ENCODE measurements at regions not wholly inside any gene's neighbourhood (a gene's known extent, or its start where the extent isn't known, plus 50 kb on each side); places are given as distances from the start of the nearest gene placed in this dataset.

DNA sequence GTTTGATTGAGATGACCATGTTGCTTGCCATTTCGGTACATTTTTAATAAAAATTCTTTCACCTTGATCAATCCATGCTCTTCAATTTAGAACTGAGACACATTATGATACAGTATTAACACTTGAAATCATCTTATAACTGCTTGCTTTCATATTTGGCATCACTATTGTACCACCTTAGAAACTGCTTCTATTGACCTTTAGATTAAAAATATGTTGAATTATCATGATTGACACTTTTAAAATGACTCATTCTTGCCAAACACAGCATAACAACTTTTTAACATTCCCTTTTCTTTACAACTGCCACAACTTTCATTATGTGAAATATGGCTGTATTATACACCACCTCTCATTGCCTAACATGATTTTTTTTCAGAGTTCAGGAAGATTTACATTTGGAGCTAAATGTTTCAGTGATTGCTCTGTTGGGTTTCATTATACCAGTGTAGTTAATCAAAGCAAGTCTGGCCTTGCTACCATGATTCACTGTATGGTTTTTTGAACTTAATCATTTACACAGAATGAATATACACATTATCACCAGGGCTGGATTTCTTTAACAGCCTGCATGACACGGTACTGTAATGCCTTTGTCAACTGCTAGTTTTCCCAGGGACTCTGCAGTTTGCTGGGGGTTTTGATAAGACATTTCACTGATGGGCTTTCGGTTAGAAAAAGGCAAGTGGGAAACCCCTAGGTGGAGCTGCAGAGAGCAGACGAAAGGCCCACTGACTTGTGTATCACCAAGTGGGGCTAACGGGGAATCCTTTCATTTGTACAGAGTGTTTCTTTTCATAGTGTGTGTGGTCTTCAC, 93.6 kb upstream of the TLE4 start:
- Histone ChIP-seq H2BK15ac (ENCODE audit: low read length) (no peak overlapping the region), H3K14ac (ENCODE audit: insufficient read length) (no peak overlapping the region), H3K23ac (ENCODE audit: insufficient read length) (no peak overlapping the region), H2AK5ac (ENCODE audit: low read depth, low read length) (no peak overlapping the region), H4K5ac (ENCODE audit: insufficient read length, low read depth, low read length) (no peak overlapping the region), H4K8ac (ENCODE audit: extremely low read depth, insufficient read depth, low read length) (no peak overlapping the region), H4K20me1 (replicated peaks in 1 of 2; ENCODE audit: control insufficient read depth in 1 of 2, insufficient read depth in 2 of 2, low read length in 2 of 2) (no peaks in the 10 kb centered on the region), H3K4me1 (replicated peaks in 1 of 4; ENCODE audit: control insufficient read depth in 3 of 4, insufficient read depth in 4 of 4, low read length in 3 of 4) (no peaks in the 10 kb centered on the region; a peak in 1 of 7 replicates), H3K18ac (ENCODE audit: extremely low read depth, low read length) (no peak overlapping the region), H3K4ac (replicated peaks; ENCODE audit: insufficient read length, low read depth, low read length) (no peak overlapping the region), H3K79me1 (ENCODE audit: low read depth, low read length) (no peaks in the 10 kb centered on the region), H3K27me3 (replicated peaks in 1 of 4; ENCODE audit: control insufficient read depth in 3 of 4, extremely low read depth in 1 of 4, insufficient read depth in 3 of 4, low read length in 3 of 4) (no peaks in the 10 kb centered on the region), H3K9me3 (ENCODE audit: insufficient read depth in 2 of 2, low read depth in 1 of 2, low read length in 1 of 2) (no peaks in the 10 kb centered on the region), H3K27ac (ENCODE audit: low read depth, low read length) (no peak overlapping the region), H2BK12ac (ENCODE audit: low read depth, low read length) (no peak overlapping the region), H2AFZ (ENCODE audit: low read length) (no peak overlapping the region), H3K4me2 (ENCODE audit: insufficient read depth in 1 of 2, low read depth in 2 of 2, low read length in 2 of 2) (no peak overlapping the region), H3K4me3 (ENCODE audit: extremely low read depth in 1 of 4, insufficient read depth in 2 of 4, low read depth in 3 of 4, low read length in 4 of 4) (no peak overlapping the region), H2BK20ac (ENCODE audit: low read length) (no peak overlapping the region), H2BK120ac (replicated peaks; ENCODE audit: low read depth, low read length) (no peak overlapping the region), H3K23me2 (ENCODE audit: low read depth, low read length) (peaks cover 2% of the 10 kb centered on the region; the same call in 1 of the 2 replicates), H2BK5ac (ENCODE audit: low read depth, low read length) (no peak overlapping the region), H3K56ac (replicated peaks; ENCODE audit: insufficient read length, low read depth, low read length) (no peak overlapping the region), H3K9ac (replicated peaks in 1 of 4; ENCODE audit: extremely low read depth in 1 of 4, low read depth in 3 of 4, low read length in 3 of 4) (no peak overlapping the region), H4K91ac (replicated peaks; ENCODE audit: insufficient read length, low read length) (no peak overlapping the region), H3K36me3 (ENCODE audit: control insufficient read depth in 2 of 4, insufficient read depth in 4 of 4, low read length in 3 of 4) (no peaks in the 10 kb centered on the region), H3K79me2 (ENCODE audit: control insufficient read depth in 1 of 2, insufficient read depth in 2 of 2, low read length in 2 of 2) (no peaks in the 10 kb centered on the region)
- CTCF ChIA-PET (ENCODE audit: partially characterized antibody) = interaction anchor here (0.6 to 1.8 kb wide), 15 partner anchors 8 to 593 kb away, joined by 3 to 13 read pairs (median 3); no protein-coding TSS in a partner anchor
- no peak for TF ChIP-seq HDAC6 (IDR thresholded peaks at IDR 0.05; ENCODE audit: low read depth, low read length)
- TF ChIP-seq, protein P1, sequence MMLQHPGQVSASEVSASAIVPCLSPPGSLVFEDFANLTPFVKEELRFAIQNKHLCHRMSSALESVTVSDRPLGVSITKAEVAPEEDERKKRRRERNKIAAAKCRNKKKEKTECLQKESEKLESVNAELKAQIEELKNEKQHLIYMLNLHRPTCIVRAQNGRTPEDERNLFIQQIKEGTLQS (IDR thresholded peaks at IDR 0.05; ENCODE audit: insufficient read depth, low read depth, low read length) = no peak
- TF ChIP-seq POLR2AphosphoS5 (IDR thresholded peaks at IDR 0.05; ENCODE audit: low read depth, low read length) = no peak
- no peak for TF ChIP-seq RXRA (IDR thresholded peaks at IDR 0.05; ENCODE audit: insufficient read depth, low read depth, low read length)
- TF ChIP-seq, protein P2, sequence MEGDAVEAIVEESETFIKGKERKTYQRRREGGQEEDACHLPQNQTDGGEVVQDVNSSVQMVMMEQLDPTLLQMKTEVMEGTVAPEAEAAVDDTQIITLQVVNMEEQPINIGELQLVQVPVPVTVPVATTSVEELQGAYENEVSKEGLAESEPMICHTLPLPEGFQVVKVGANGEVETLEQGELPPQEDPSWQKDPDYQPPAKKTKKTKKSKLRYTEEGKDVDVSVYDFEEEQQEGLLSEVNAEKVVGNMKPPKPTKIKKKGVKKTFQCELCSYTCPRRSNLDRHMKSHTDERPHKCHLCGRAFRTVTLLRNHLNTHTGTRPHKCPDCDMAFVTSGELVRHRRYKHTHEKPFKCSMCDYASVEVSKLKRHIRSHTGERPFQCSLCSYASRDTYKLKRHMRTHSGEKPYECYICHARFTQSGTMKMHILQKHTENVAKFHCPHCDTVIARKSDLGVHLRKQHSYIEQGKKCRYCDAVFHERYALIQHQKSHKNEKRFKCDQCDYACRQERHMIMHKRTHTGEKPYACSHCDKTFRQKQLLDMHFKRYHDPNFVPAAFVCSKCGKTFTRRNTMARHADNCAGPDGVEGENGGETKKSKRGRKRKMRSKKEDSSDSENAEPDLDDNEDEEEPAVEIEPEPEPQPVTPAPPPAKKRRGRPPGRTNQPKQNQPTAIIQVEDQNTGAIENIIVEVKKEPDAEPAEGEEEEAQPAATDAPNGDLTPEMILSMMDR (IDR thresholded peaks at IDR 0.05; ENCODE audit: control extremely low read depth in 1 of 3, insufficient read depth in 1 of 3, low read depth in 1 of 3, low read length in 3 of 3) = peak; percentile 43 to 72 (median 64)
- no peak for TF ChIP-seq TBP (IDR thresholded peaks at IDR 0.05; ENCODE audit: low read depth, low read length)
- TF ChIP-seq CBX8 (IDR thresholded peaks at IDR 0.05; ENCODE audit: borderline replicate concordance, low read depth, low read length) = no peak
- TF ChIP-seq RAD21 (IDR thresholded peaks at IDR 0.05 in 1 of 2, conservative IDR thresholded peaks at IDR 0.05 in 1 of 2; ENCODE audit: low read depth in 2 of 2, low read length in 2 of 2) = peak; percentile 61 to 72
- WGBS, 2 experiments (ENCODE audit: extremely low coverage in 1 of 2, insufficient coverage in 1 of 2, insufficient read length in 1 of 2, insufficient replicate concordance in 2 of 2, low coverage in 1 of 2, low lambda C conversion rate in 2 of 2, missing lambda C conversion rate in 1 of 2) = 56% methylated on average over 5 of the region's 5 CpGs; no CpG with 5 or more reads in 1 of the 2 experiments
- peak in 1 of 2 experiments; percentile 47 for DNase-seq (ENCODE audit: low read depth in 1 of 2, low spot score in 2 of 2)
- POLR2A ChIA-PET (ENCODE audit: partially characterized antibody) = interaction anchor here (0.9 kb wide), 1 partner anchor 92 kb away, joined by 3 read pairs; no protein-coding TSS in a partner anchor
- FAIRE-seq = peak; percentile 88
